ENCODE measurements at regions not wholly inside any gene's neighbourhood (a gene's known extent, or its start where the extent isn't known, plus 50 kb on each side); places are given as distances from the start of the nearest gene placed in this dataset.

DNA sequence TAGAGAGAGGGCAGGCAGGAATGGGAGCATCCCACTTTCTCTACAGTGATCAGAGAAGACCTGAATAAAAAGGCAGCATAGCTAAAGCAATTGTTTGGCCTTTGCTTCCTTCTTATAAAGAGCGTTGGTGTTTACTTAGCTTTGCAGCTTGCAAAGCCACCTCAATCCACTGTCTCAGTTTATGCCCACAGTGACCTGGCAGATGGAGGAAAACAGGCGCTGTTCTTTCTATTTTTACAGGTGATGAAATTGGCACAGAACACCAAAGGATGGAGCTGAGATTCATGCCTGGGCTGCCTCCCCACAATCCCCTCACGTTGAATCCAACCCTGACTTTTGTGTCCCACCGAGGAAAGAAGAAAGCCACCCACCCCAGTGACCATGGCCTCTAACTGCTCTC is 130.5 kb downstream of the TTLL2 start:
- BruUV-seq (replicated peaks): no TSS peak
- no peak for TF ChIP-seq EZH2 (IDR thresholded peaks at IDR 0.05; ENCODE audit: borderline replicate concordance, low read depth, low read length, poor library complexity, severe bottlenecking)
- no peak for TF ChIP-seq CTCF (conservative IDR thresholded peaks at IDR 0.05; ENCODE audit: low read depth, low read length)

GRCh38 chr6:167462514-167463312 is 137.8 kb downstream of the TTLL2 start:
- H3K27me3 ChIP-seq (replicated peaks; ENCODE audit: insufficient read depth, low read depth, low read length, poor library complexity): no peaks in the 10 kb centered on the region
- ChIA-PET CTCF (no interaction called here), POLR2A (ENCODE audit: low non-redundant PET) (no interaction called here)
- H3K4me1 ChIP-seq (ENCODE audit: insufficient read depth, low read length, poor library complexity, severe bottlenecking): no peaks in the 10 kb centered on the region
- no peak overlapping the region for H3K27ac ChIP-seq (ENCODE audit: low read depth, low read length, poor library complexity, severe bottlenecking)
- no peaks in the 10 kb centered on the region for H3K9me3 ChIP-seq (ENCODE audit: low read depth, low read length, poor library complexity, severe bottlenecking)
- intact Hi-C loops (cut with micrococcal nuclease; ENCODE audit: unreplicated experiment): no loop called here
- H3K4me3 ChIP-seq (ENCODE audit: low read depth, low read length, poor library complexity, severe bottlenecking): no peak overlapping the region
- no TSS peak for BruUV-seq (replicated peaks)
- DNase-seq (ENCODE audit: low spot score): no peak
- TF ChIP-seq EZH2 (IDR thresholded peaks at IDR 0.05; ENCODE audit: borderline replicate concordance, low read depth, low read length, poor library complexity, severe bottlenecking): no peak
- TF ChIP-seq CTCF (conservative IDR thresholded peaks at IDR 0.05; ENCODE audit: low read depth, low read length): no peak
- no peaks in the 10 kb centered on the region for H3K36me3 ChIP-seq (ENCODE audit: insufficient read depth, low read length, poor library complexity, severe bottlenecking)

More for the DNA sequence above, 130.5 kb downstream of the TTLL2 start:
- H3K27me3 ChIP-seq (replicated peaks; ENCODE audit: insufficient read depth, low read depth, low read length, poor library complexity): no peaks in the 10 kb centered on the region
- H3K27ac ChIP-seq (ENCODE audit: low read depth, low read length, poor library complexity, severe bottlenecking): no peak overlapping the region
- H3K9me3 ChIP-seq (ENCODE audit: low read depth, low read length, poor library complexity, severe bottlenecking): no peaks in the 10 kb centered on the region
- H3K36me3 ChIP-seq (ENCODE audit: insufficient read depth, low read length, poor library complexity, severe bottlenecking): no peaks in the 10 kb centered on the region
- no peaks in the 10 kb centered on the region for H3K4me1 ChIP-seq (ENCODE audit: insufficient read depth, low read length, poor library complexity, severe bottlenecking)
- no peak overlapping the region for H3K4me3 ChIP-seq (ENCODE audit: low read depth, low read length, poor library complexity, severe bottlenecking)
- DNase-seq (ENCODE audit: low spot score): no peak
- POLR2A ChIA-PET (ENCODE audit: low non-redundant PET): no interaction called here
- CTCF ChIA-PET: no interaction called here
- intact Hi-C loops (cut with micrococcal nuclease; ENCODE audit: unreplicated experiment): no loop called here

DNA sequence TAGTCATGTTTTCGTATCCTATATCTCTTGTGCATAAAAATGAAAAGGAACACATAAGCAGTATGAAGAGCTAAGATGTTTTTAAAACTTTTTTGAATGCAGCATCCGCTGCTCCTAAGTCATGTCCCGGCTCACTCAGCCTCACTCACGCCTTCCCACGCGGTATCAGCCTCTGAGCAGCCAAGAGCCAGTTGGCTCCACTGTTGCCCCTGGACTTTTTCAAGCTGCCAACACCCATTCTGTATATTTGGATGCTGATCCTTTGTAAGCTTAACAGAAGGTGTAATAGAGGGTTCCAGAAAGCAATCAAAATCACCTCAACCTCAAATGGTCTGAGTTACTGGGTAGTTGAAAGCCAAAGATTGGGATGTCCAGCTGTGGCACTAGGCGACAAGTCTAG is 139.3 kb downstream of the TTLL2 start:
- no peaks in the 10 kb centered on the region for H3K36me3 ChIP-seq (ENCODE audit: insufficient read depth, low read length, poor library complexity, severe bottlenecking)
- no peak overlapping the region for H3K27ac ChIP-seq (ENCODE audit: low read depth, low read length, poor library complexity, severe bottlenecking)
- POLR2A ChIA-PET (ENCODE audit: low non-redundant PET): no interaction called here
- no peaks in the 10 kb centered on the region for H3K9me3 ChIP-seq (ENCODE audit: low read depth, low read length, poor library complexity, severe bottlenecking)
- no peak for DNase-seq (ENCODE audit: low spot score)
- peaks cover 4% of the 10 kb centered on the region for H3K4me1 ChIP-seq (ENCODE audit: insufficient read depth, low read length, poor library complexity, severe bottlenecking)
- no peaks in the 10 kb centered on the region for H3K27me3 ChIP-seq (replicated peaks; ENCODE audit: insufficient read depth, low read depth, low read length, poor library complexity)
- H3K4me3 ChIP-seq (ENCODE audit: low read depth, low read length, poor library complexity, severe bottlenecking): no peak overlapping the region
- no peak for TF ChIP-seq CTCF (conservative IDR thresholded peaks at IDR 0.05; ENCODE audit: low read depth, low read length)
- no peak for TF ChIP-seq EZH2 (IDR thresholded peaks at IDR 0.05; ENCODE audit: borderline replicate concordance, low read depth, low read length, poor library complexity, severe bottlenecking)
- intact Hi-C loops (cut with micrococcal nuclease; ENCODE audit: unreplicated experiment): no loop called here
- no TSS peak for BruUV-seq (replicated peaks)
- CTCF ChIA-PET: no interaction called here

Data from A673 (cell line).